ENCODE measurements at regions not wholly inside any gene's neighbourhood (a gene's known extent, or its start where the extent isn't known, plus 50 kb on each side); places are given as distances from the start of the nearest gene placed in this dataset.

DNA sequence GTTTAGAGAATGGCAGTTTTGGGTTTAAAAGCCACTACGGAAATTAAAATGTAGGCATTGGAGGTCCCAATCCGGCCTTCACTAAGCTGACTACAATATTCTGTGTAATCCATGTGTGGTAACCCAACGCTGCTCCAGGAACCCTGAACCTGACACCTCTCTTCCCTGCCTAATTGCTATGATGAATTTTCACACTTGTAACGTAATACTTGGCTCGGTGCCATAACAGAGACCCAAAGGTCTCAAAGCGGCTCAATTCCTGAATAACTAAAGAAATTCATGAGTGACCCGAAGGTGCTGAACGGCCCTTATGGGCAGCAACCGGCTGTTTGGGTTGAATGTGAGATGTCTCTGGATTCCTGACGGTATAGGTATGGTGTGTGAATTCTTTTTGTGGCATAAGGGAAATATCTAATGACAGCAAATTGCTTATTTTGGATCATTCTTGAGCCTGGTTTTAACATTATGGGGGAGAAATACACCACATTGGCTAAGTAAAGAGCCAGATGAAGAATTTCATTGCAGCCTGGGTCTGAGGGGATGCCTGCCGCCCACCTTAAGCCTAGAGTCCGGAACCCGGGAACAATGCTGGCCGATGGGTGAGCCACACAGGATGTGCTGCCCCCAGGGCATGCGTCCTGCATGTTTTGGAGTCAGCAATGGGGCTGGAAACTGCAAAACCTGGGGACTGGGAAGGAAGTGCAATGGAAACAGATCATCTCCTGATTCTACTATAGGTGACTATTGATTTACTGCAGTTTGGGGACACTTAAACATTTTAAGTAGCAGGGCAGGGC lies 69.7 kb upstream of the FZD8 start:
- Histone ChIP-seq H2BK15ac (ENCODE audit: low read length) (no peak overlapping the region), H3K4me1 (replicated peaks in 1 of 4; ENCODE audit: control insufficient read depth in 3 of 4, insufficient read depth in 4 of 4, low read length in 3 of 4) (peaks cover 0 to 4% (median 0%) of the 10 kb centered on the region in 4 experiments; a peak in 1 of 7 replicates), H3K4ac (replicated peaks; ENCODE audit: insufficient read length, low read depth, low read length) (no peak overlapping the region), H3K27ac (ENCODE audit: low read depth, low read length) (no peak overlapping the region), H3K4me3 (ENCODE audit: extremely low read depth in 1 of 4, insufficient read depth in 2 of 4, low read depth in 3 of 4, low read length in 4 of 4) (no peak overlapping the region), H4K5ac (ENCODE audit: insufficient read length, low read depth, low read length) (no peak overlapping the region), H3K27me3 (replicated peaks in 1 of 4; ENCODE audit: control insufficient read depth in 3 of 4, extremely low read depth in 1 of 4, insufficient read depth in 3 of 4, low read length in 3 of 4) (no peaks in the 10 kb centered on the region), H2BK20ac (ENCODE audit: low read length) (no peak overlapping the region), H2BK120ac (replicated peaks; ENCODE audit: low read depth, low read length) (no peak overlapping the region), H2BK12ac (ENCODE audit: low read depth, low read length) (no peak overlapping the region), H3K23me2 (ENCODE audit: low read depth, low read length) (no peaks in the 10 kb centered on the region; the same call in 1 of the 2 replicates), H2BK5ac (ENCODE audit: low read depth, low read length) (no peak overlapping the region), H4K91ac (replicated peaks; ENCODE audit: insufficient read length, low read length) (no peak overlapping the region), H4K20me1 (replicated peaks in 1 of 2; ENCODE audit: control insufficient read depth in 1 of 2, insufficient read depth in 2 of 2, low read length in 2 of 2) (no peaks in the 10 kb centered on the region), H2AFZ (ENCODE audit: low read length) (no peak overlapping the region), H3K36me3 (ENCODE audit: control insufficient read depth in 2 of 4, insufficient read depth in 4 of 4, low read length in 3 of 4) (no peaks in the 10 kb centered on the region), H3K56ac (replicated peaks; ENCODE audit: insufficient read length, low read depth, low read length) (no peak overlapping the region), H3K18ac (ENCODE audit: extremely low read depth, low read length) (no peak overlapping the region), H3K14ac (ENCODE audit: insufficient read length) (no peak overlapping the region), H3K79me1 (ENCODE audit: low read depth, low read length) (no peaks in the 10 kb centered on the region), H4K8ac (ENCODE audit: extremely low read depth, insufficient read depth, low read length) (no peak overlapping the region), H3K9me3 (ENCODE audit: insufficient read depth in 2 of 2, low read depth in 1 of 2, low read length in 1 of 2) (peaks cover 0 to 3% of the 10 kb centered on the region in 2 experiments; a peak in 1 of 4 replicates), H3K9ac (replicated peaks in 1 of 4; ENCODE audit: extremely low read depth in 1 of 4, low read depth in 3 of 4, low read length in 3 of 4) (no peak overlapping the region), H3K23ac (ENCODE audit: insufficient read length) (no peak overlapping the region), H2AK5ac (ENCODE audit: low read depth, low read length) (no peak overlapping the region), H3K79me2 (ENCODE audit: control insufficient read depth in 1 of 2, insufficient read depth in 2 of 2, low read length in 2 of 2) (no peaks in the 10 kb centered on the region), H3K4me2 (ENCODE audit: insufficient read depth in 1 of 2, low read depth in 2 of 2, low read length in 2 of 2) (no peak overlapping the region)
- 84% methylated on average over 15 of the region's 15 CpGs; no CpG with 5 or more reads in 1 of the 2 experiments for WGBS, 2 experiments (ENCODE audit: extremely low coverage in 1 of 2, insufficient coverage in 1 of 2, insufficient read length in 1 of 2, insufficient replicate concordance in 2 of 2, low coverage in 1 of 2, low lambda C conversion rate in 2 of 2, missing lambda C conversion rate in 1 of 2)
- FAIRE-seq = no peak
- TF ChIP-seq GABPA (IDR thresholded peaks at IDR 0.05; ENCODE audit: borderline replicate concordance, insufficient read depth, low read length) = no peak
- no peak for TF ChIP-seq SIRT6 (IDR thresholded peaks at IDR 0.05; ENCODE audit: low read length)
- no peak for TF ChIP-seq EZH2 (IDR thresholded peaks at IDR 0.05; ENCODE audit: low read depth, low read length, severe bottlenecking)
- no peak for TF ChIP-seq POLR2AphosphoS5 (IDR thresholded peaks at IDR 0.05; ENCODE audit: low read depth, low read length)
- no peak for TF ChIP-seq MAFK (IDR thresholded peaks at IDR 0.05; ENCODE audit: low read depth, low read length)
- TF ChIP-seq CHD2 (IDR thresholded peaks at IDR 0.05; ENCODE audit: low read length) = no peak
- TF ChIP-seq FOSL1 (IDR thresholded peaks at IDR 0.05; ENCODE audit: insufficient read depth, low read depth, low read length) = no peak
- ChIA-PET CTCF (ENCODE audit: partially characterized antibody) (no interaction called here), POLR2A (ENCODE audit: partially characterized antibody) (no interaction called here)
- DNase-seq (ENCODE audit: low read depth in 1 of 2, low spot score in 2 of 2) = no peak
